Lower leg skin (tissue), 3 donors: ENCODE measurements at regions not wholly inside any gene's neighbourhood (a gene's known extent, or its start where the extent isn't known, plus 50 kb on each side); places are given as distances from the start of the nearest gene placed in this dataset.

ENCODE experiments used
- CTCF ChIP-seq, 3 donors: fragments of 450-650 bp; IDR thresholded peaks; one replicate each; pipeline ENCODE4 v1.5.1; 2016; ENCODE audit warnings: antibody characterized with exemption in 3 of 3, mild to moderate bottlenecking in 3 of 3, moderate library complexity in 2 of 3
- POLR2A ChIP-seq, 2 donors: fragments of 450-650 bp; IDR thresholded peaks; one replicate each; pipeline ENCODE4 v1.6.1; 2016 to 2017; ENCODE audit warnings: antibody characterized with exemption in 2 of 2, mild to moderate bottlenecking in 1 of 2, moderate library complexity in 1 of 2

GRCh38 chr13:39918620-39919236, 263.3 kb downstream of the COG6 start:
- TF ChIP-seq CTCF (IDR thresholded peaks at IDR 0.05): no peak
- no peak for TF ChIP-seq POLR2A (IDR thresholded peaks at IDR 0.05)
